ENCODE measurements at regions not wholly inside any gene's neighbourhood (a gene's known extent, or its start where the extent isn't known, plus 50 kb on each side); places are given as distances from the start of the nearest gene placed in this dataset.

DNA sequence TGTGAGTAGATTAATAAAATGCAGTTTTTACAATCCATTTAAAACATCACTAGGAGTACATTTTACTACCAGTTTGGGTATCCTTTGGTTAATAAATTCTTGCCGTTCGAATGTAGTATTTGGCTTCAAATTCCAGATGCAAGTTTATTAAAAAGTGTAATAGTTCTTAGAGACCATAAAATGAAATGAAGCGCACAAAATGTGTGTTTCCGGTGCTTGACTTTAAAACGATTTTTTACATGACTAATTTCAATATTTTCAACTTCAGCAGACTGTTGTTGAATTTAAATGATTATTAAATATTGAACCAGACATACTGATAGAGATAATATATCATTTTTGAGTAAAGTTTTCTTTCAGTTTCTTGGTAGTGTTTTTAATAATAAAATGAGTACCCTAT lies 138.4 kb upstream of the NAALADL2 start:
- 87 to 88% methylated on average over 5 of the region's 5 CpGs for WGBS, 2 donors (ENCODE audit: low coverage in 1 of 2)
- TF ChIP-seq POLR2AphosphoS5 (IDR thresholded peaks at IDR 0.05) (no peak), POLR2A (IDR thresholded peaks at IDR 0.05) (no peak), CTCF (IDR thresholded peaks at IDR 0.05) (no peak), EP300 (IDR thresholded peaks at IDR 0.05) (no peak)
- no peak overlapping the region for H3K4me3 ChIP-seq
- no peak overlapping the region for H3K27ac ChIP-seq
- ATAC-seq = no peak
- H3K9me3 ChIP-seq = no peaks in the 10 kb centered on the region
- H3K4me1 ChIP-seq = no peaks in the 10 kb centered on the region
- H3K36me3 ChIP-seq = no peaks in the 10 kb centered on the region
- H3K27me3 ChIP-seq = no peaks in the 10 kb centered on the region

DNA sequence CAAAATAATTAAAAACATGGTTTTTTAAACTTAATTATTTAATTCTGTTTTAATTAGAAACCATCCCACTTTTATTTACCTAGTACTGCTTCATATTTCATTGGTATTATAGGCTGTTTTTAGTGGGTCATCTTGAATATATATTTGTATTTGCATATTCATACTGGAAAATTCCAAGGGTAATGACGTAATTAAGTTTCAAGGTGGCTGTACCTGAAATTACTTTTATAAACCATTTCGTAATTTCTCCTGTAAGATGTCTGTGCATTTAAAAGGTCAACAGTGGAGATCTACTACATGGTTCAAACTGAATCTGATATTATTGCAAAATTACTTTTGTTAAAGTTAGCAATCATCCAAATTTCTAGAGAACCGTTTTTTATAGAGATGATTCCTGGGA lies 133.8 kb upstream of the NAALADL2 start:
- Histone ChIP-seq H3K9me3 (no peaks in the 10 kb centered on the region), H3K36me3 (no peaks in the 10 kb centered on the region), H3K4me3 (no peak overlapping the region), H3K27ac (no peak overlapping the region), H3K4me1 (no peaks in the 10 kb centered on the region), H3K27me3 (no peaks in the 10 kb centered on the region)
- no peak for ATAC-seq
- TF ChIP-seq POLR2AphosphoS5 (IDR thresholded peaks at IDR 0.05) = no peak
- no peak for TF ChIP-seq POLR2A (IDR thresholded peaks at IDR 0.05)
- TF ChIP-seq EP300 (IDR thresholded peaks at IDR 0.05) = no peak
- TF ChIP-seq CTCF (IDR thresholded peaks at IDR 0.05) = no peak
- WGBS, 2 donors (ENCODE audit: low coverage in 1 of 2) = 88 to 90% methylated on average over 3 of the region's 3 CpGs

DNA sequence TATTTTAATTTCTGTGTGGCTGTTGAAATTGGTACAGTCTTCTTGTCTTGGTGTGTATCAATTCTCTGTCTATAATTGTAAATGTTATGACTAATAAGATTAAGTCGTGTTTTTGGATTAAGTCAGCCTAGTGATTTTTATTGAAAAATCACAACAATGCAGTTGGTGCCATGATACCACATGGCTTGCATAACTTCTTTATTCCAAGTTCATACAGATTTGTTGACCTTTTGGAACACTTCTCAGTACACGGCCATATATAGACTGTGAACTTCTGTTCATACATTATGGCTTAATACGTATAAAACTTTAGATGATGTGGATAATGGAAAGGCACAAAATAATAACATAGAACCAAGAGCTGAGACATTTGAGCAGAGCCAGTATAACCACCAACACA lies 121.2 kb upstream of the NAALADL2 start:
- H3K4me1 ChIP-seq = no peaks in the 10 kb centered on the region
- WGBS, 2 donors (ENCODE audit: low coverage in 1 of 2) = 69 to 75% methylated on average over 3 of the region's 3 CpGs
- TF ChIP-seq CTCF (IDR thresholded peaks at IDR 0.05) (no peak), POLR2AphosphoS5 (IDR thresholded peaks at IDR 0.05) (no peak), POLR2A (IDR thresholded peaks at IDR 0.05) (no peak), EP300 (IDR thresholded peaks at IDR 0.05) (no peak)
- no peaks in the 10 kb centered on the region for H3K36me3 ChIP-seq
- no peak overlapping the region for H3K27ac ChIP-seq
- no peaks in the 10 kb centered on the region for H3K9me3 ChIP-seq
- no peak for ATAC-seq
- H3K27me3 ChIP-seq = no peaks in the 10 kb centered on the region
- no peak overlapping the region for H3K4me3 ChIP-seq

GRCh38 chr3:174749143-174749542 lies 110.0 kb upstream of the NAALADL2 start:
- no peak for TF ChIP-seq POLR2AphosphoS5 (IDR thresholded peaks at IDR 0.05)
- TF ChIP-seq CTCF (IDR thresholded peaks at IDR 0.05) = no peak
- TF ChIP-seq EP300 (IDR thresholded peaks at IDR 0.05) = no peak
- no peak for TF ChIP-seq POLR2A (IDR thresholded peaks at IDR 0.05)
- H3K4me3 ChIP-seq = no peak overlapping the region
- no peaks in the 10 kb centered on the region for H3K27me3 ChIP-seq
- peaks cover 0 to 28% (median 0%) of the 10 kb centered on the region in 3 donors for H3K9me3 ChIP-seq
- no peak for ATAC-seq
- H3K27ac ChIP-seq = no peak overlapping the region
- no peaks in the 10 kb centered on the region for H3K36me3 ChIP-seq
- no peaks in the 10 kb centered on the region for H3K4me1 ChIP-seq
- 75 to 91% methylated on average over 2 of the region's 2 CpGs for WGBS, 2 donors (ENCODE audit: low coverage in 1 of 2)

GRCh38 chr3:174755833-174756829 lies 103.0 kb upstream of the NAALADL2 start:
- TF ChIP-seq POLR2A (IDR thresholded peaks at IDR 0.05) (no peak), POLR2AphosphoS5 (IDR thresholded peaks at IDR 0.05) (no peak), CTCF (IDR thresholded peaks at IDR 0.05) (no peak), EP300 (IDR thresholded peaks at IDR 0.05) (no peak)
- Histone ChIP-seq H3K9me3 (peaks cover 0 to 10% (median 0%) of the 10 kb centered on the region in 3 donors), H3K4me1 (no peaks in the 10 kb centered on the region), H3K4me3 (no peak overlapping the region), H3K27me3 (no peaks in the 10 kb centered on the region), H3K36me3 (no peaks in the 10 kb centered on the region), H3K27ac (no peak overlapping the region)
- 79 to 97% methylated on average over 6 of the region's 6 CpGs for WGBS, 2 donors (ENCODE audit: low coverage in 1 of 2)
- no peak for ATAC-seq

All from gastroesophageal sphincter (tissue), 4 donors.